Midbrain (tissue), 1 donor: ENCODE measurements at regions not wholly inside any gene's neighbourhood (a gene's known extent, or its start where the extent isn't known, plus 50 kb on each side); places are given as distances from the start of the nearest gene placed in this dataset.
A peak's percentile ranks its signal among the peaks of the same experiment; 100 is the strongest.
"Not testable (repeated sequence)": the region's sequence is repeated elsewhere in the genome, so short reads cannot be mapped to it uniquely, and the experiment has no call there.

Source experiments
- DNase-seq: peaks from one replicate; lab custom pipeline; 2025; lab: John Stamatoyannopoulos, UW

GRCh38 chr3:40901298-40901697, 298.0 kb upstream of the CTNNB1 start:
- DNase-seq = no peak

- DNase-seq = no peak
Measured at GRCh38 chr3:40901796-40902195, 297.5 kb upstream of the CTNNB1 start.

GRCh38 chr3:40907907-40908465, 291.3 kb upstream of the CTNNB1 start:
- not testable (repeated sequence) for DNase-seq

- no peak for DNase-seq
Measured at GRCh38 chr3:40908612-40909011, 290.7 kb upstream of the CTNNB1 start.

- DNase-seq = no peak
Measured at GRCh38 chr3:40911264-40911663, 288.0 kb upstream of the CTNNB1 start.

- DNase-seq = no peak
Measured at GRCh38 chr3:40911928-40912327, 287.4 kb upstream of the CTNNB1 start.

GRCh38 chr3:40912461-40912860, 286.8 kb upstream of the CTNNB1 start:
- no peak for DNase-seq

- no peak for DNase-seq
Measured at GRCh38 chr3:40913192-40913591, 286.1 kb upstream of the CTNNB1 start.

GRCh38 chr3:40913641-40914040, 285.7 kb upstream of the CTNNB1 start:
- no peak for DNase-seq

- no peak for DNase-seq
Measured at GRCh38 chr3:40914475-40914874, 284.8 kb upstream of the CTNNB1 start.

GRCh38 chr3:40915346-40915865, 283.9 kb upstream of the CTNNB1 start:
- peak; percentile 38 for DNase-seq

GRCh38 chr3:40920041-40920440, 279.3 kb upstream of the CTNNB1 start:
- no peak for DNase-seq

- no peak for DNase-seq
Measured at GRCh38 chr3:40921251-40921650, 278.1 kb upstream of the CTNNB1 start.

- DNase-seq = no peak
Measured at GRCh38 chr3:40923143-40923542, 276.2 kb upstream of the CTNNB1 start.

- DNase-seq = no peak
Measured at GRCh38 chr3:40923651-40924050, 275.7 kb upstream of the CTNNB1 start.

- peak; percentile 25 for DNase-seq
Measured at GRCh38 chr3:40924559-40925141, 274.7 kb upstream of the CTNNB1 start.

- DNase-seq = no peak
Measured at GRCh38 chr3:40925231-40925630, 274.1 kb upstream of the CTNNB1 start.

- no peak for DNase-seq
Measured at GRCh38 chr3:40930131-40930538, 269.2 kb upstream of the CTNNB1 start.

- no peak for DNase-seq
Measured at GRCh38 chr3:40930756-40931155, 268.5 kb upstream of the CTNNB1 start.

GRCh38 chr3:40938591-40938990, 260.7 kb upstream of the CTNNB1 start:
- DNase-seq = no peak

GRCh38 chr3:40939030-40939740, 260.1 kb upstream of the CTNNB1 start:
- DNase-seq = no peak

GRCh38 chr3:40939741-40940130, 259.6 kb upstream of the CTNNB1 start:
- no peak for DNase-seq

GRCh38 chr3:40940651-40941050, 258.7 kb upstream of the CTNNB1 start:
- no peak for DNase-seq
